GM12874 (cell line): ENCODE measurements at regions not wholly inside any gene's neighbourhood (a gene's known extent, or its start where the extent isn't known, plus 50 kb on each side); places are given as distances from the start of the nearest gene placed in this dataset.

Source experiments
- TF ChIP-seq, protein P1 (sequence below): IDR thresholded peaks from 2 replicates; pipeline ENCODE4 v1.5.1; 2011; ENCODE audit warnings: low read depth, mild to moderate bottlenecking, control low read depth, low read length, moderate library complexity; ENCODE audit not compliant: insufficient read depth

DNA sequence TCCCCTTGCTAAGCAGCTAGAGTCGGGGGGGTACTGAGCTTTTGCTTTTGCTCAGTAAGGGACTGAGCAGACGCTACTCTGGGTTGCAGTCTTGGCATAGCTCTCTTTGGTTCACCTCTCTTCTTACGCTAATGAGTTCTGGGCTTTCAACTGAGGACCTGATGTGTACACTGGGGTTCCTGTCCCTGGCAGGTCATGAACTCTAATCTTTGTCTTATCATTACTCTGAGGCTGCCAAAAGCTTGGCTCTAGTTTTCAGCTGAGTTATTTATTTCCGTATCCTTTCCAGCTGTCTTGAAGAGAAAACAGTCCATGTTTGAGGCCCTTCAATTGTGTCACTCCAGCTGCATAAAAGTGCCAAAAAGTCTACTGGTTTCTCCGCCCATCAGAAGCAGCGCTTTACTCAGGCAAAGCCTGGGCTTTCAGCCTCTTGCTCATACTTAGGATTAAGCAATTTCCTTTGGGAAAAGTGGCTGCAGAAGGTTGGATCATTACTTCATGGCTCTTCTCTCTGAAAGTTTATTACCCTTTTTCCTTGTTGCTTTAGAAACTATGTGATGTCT lies 121.0 kb upstream of the STOX2 start:
- TF ChIP-seq, protein P1, sequence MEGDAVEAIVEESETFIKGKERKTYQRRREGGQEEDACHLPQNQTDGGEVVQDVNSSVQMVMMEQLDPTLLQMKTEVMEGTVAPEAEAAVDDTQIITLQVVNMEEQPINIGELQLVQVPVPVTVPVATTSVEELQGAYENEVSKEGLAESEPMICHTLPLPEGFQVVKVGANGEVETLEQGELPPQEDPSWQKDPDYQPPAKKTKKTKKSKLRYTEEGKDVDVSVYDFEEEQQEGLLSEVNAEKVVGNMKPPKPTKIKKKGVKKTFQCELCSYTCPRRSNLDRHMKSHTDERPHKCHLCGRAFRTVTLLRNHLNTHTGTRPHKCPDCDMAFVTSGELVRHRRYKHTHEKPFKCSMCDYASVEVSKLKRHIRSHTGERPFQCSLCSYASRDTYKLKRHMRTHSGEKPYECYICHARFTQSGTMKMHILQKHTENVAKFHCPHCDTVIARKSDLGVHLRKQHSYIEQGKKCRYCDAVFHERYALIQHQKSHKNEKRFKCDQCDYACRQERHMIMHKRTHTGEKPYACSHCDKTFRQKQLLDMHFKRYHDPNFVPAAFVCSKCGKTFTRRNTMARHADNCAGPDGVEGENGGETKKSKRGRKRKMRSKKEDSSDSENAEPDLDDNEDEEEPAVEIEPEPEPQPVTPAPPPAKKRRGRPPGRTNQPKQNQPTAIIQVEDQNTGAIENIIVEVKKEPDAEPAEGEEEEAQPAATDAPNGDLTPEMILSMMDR: no peak

DNA sequence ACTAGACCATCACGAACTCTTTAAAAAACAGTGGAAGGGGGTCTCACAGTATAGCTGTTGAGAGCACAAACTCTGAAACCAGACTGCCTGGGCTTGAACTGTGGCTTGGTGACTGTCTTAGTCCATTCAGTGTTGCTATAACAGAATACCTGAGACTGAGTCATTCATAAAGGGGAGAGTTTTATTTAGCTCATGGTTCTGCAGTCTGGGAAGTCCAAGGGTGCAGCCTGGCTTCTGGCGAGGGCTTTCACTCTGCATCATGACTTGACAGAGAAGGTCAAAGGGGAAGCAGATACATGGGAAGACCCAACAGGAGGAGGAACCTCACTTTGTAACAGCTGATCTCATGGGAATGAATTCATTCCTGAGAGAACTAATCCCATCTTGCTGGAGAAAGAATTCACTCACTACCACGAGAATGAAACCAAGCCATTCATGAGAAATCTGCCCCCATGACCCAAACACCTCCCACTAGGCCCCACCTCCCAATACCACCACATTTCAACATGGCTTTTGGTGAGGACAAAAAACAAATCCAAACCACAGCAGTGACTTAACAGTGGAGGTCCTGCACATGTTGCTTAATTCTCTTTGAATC lies 116.7 kb upstream of the STOX2 start:
- TF ChIP-seq, protein P1: no peak

DNA sequence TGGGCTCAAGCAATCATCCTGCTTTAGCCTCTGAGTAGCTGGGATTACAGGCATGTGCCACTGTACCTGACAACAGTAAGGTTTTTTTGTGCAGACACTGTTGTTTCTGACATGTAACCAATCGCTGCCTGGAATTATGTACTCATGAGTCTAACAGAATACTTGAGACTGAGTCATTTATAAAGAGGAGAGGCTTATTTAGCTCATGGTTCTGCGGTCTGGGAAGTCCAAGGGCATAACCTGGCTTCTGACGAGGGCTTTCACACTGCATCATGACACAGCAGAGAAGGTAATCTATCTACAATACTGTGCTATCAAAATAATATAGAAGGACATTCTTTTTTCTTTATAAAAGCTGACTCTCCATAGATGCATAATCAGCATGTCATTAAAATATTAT lies 115.5 kb upstream of the STOX2 start:
- TF ChIP-seq, protein P1: no peak

DNA sequence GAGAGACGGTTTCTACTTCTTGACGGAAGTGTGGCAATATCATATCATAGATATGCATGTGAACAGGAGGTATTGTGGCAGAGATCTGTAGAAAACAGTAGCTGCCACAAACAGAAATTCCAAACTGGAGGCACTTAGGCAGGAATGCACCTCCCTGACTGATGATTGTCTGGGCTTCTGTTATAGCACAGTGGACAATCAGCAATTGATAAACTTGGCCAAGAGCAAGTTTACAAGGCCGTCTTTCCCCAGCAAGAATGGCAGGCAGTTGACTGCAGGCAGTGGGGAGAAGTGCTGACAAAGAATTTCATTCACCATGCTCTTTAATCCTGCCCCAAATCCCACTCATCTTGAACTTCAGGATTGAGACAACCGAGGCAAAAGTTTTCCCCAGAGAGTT lies 114.4 kb upstream of the STOX2 start:
- TF ChIP-seq, protein P1: no peak

DNA sequence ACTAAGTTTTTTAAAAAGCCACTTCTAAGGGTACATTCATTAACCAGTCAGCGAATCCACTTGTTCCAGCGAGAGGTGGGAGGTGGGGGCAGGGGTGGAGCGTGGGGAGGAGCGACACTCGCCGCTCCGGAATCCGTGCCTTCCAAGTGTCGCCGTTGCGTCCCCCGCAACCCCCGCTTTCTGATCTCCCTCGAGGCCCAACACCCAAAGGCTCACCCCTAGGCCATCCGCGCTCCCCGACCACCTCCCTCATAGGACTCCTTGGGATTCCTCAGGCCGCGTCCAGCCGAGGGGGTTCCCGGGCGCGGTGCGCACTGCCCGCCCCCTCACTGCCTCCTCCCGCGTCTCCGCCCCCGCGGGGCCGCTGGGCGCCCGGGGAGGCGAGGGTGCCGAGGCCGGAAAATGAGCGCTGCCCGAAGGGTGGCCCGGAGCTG lies 108.1 kb upstream of the STOX2 start:
- TF ChIP-seq, protein P1: no peak

DNA sequence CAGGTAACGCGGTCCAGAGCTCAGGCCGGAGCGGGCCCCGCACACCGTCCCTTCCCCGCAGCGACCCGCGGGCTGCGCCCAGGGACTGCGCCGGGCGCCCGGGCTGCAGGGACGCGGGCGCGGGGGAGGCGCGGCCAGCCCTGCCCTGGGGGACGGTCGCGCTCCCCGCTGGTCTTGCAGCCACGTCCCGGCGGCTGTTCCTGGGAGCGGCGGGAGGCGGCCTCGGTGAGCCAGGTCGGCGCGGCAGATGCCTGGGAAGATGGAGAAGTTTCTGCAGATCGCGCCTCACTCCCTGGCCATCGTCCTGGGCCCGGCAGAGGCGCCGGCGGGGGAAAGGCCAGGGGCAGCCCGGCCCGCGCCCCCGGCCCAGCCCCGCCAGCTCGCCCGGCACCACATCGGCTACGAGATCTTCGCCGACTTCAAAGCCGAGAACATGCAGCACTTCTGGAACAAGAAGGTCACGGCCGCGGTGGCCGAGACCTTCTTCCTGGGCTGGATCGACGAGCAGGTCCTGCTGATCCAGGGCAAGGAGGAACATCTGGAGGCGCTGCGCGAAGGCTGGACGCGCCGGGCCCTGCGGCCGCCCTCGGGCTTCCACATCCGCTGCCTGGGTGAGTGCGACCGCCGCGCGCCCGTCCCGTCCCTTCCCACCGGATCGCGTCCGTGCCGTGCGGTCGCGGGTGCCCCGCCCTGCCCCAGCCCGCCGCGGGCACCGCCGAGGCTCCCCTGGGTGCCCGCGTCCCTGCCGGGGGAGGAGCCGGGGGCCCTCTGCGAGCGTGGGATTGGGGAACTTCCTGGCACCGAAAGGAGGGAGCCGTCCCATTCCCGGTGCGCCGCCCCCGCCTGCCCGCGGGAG lies 107.4 kb upstream of the STOX2 start:
- TF ChIP-seq, protein P1: no peak
